Astrocyte of the cerebellum (primary cell): ENCODE measurements at regions not wholly inside any gene's neighbourhood (a gene's known extent, or its start where the extent isn't known, plus 50 kb on each side); places are given as distances from the start of the nearest gene placed in this dataset.

Experiments
- DNase-seq: peaks from one replicate; pipeline ENCODE4 v3.0.0-alpha.2; 2011; ENCODE audit warnings: low read depth
- H3K4me3 ChIP-seq: 2 replicates; pipeline ENCODE4 v1.5.1; 2011; ENCODE audit warnings: mild to moderate bottlenecking, low read depth, low read length, moderate library complexity
- in situ Hi-C: cut with HindIII; loops from 2 replicates; pipeline ENCODE4 v1.10.0; 2017; ENCODE audit warnings: low sequenced_read_pairs
- TF ChIP-seq, protein P1 (sequence below): IDR thresholded peaks from 2 replicates; pipeline ENCODE4 v1.5.1; 2012; ENCODE audit warnings: low read length, low read depth, moderate library complexity, mild to moderate bottlenecking; ENCODE audit errors: missing control alignments

DNA sequence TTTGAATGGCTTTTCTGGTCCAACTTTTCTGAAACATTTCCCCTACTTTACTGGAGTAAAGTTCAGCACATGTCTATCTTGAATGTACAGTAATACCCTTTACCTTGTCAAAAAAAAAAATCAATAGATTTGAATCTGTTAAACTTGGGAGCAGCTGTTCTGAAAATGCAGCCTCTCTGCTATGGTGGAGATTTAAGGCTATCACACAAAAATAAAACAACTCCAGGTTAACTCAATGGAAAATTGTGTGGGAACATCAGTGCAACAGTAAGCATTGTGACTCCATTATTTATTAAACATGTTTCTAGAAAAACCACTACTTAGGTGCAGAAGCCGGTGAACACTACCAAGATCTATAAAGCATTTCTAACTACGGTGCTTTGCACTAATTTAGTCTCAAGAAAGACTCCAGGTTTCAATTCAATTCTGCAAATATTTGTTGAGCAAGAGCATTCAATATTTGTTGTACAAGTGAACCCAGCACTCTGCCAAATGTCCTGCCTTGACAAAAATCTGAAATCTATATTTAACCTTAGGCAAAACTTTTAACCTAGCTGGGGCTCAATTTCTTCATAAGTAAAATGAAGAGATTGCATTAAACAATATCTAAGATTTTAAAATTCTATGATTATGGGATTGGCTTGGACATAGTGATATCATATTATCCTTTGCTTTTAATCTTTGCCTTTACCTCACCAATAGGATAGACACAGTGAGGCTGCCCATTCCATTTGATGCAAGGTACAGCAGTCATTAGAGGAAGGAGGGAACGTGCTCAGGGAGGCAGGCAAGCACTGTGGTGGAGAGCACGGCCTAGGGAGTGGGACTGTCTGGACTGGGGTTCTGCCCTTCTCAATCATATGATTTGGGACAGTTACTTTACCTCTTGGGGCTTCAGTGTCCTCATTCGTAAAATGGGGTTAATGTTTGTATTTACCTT is 155.2 kb downstream of the KITLG start:
- TF ChIP-seq, protein P1, sequence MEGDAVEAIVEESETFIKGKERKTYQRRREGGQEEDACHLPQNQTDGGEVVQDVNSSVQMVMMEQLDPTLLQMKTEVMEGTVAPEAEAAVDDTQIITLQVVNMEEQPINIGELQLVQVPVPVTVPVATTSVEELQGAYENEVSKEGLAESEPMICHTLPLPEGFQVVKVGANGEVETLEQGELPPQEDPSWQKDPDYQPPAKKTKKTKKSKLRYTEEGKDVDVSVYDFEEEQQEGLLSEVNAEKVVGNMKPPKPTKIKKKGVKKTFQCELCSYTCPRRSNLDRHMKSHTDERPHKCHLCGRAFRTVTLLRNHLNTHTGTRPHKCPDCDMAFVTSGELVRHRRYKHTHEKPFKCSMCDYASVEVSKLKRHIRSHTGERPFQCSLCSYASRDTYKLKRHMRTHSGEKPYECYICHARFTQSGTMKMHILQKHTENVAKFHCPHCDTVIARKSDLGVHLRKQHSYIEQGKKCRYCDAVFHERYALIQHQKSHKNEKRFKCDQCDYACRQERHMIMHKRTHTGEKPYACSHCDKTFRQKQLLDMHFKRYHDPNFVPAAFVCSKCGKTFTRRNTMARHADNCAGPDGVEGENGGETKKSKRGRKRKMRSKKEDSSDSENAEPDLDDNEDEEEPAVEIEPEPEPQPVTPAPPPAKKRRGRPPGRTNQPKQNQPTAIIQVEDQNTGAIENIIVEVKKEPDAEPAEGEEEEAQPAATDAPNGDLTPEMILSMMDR: no peak
- no peak overlapping the region for H3K4me3 ChIP-seq
- in situ Hi-C loops: no loop called here
- no peak for DNase-seq

DNA sequence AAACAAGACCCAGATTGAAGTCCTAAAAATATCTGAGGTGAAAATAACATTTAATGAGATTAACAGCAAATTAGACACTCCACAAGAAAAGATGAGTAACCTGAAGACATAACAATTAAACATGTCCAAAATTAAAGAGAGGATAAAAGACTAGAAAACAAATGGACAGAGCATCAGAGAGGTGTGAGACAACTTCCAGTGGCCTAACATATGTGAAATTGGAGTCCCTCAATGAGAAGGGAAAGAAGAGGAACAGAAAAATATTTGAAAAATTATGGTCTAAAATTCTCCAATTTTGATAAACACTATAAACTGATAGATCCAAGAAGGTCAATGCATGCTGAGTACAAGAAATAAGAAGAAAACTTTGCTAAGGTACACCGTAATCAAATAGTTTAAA is 151.9 kb downstream of the KITLG start:
- in situ Hi-C loops: no loop called here
- DNase-seq: no peak
- no peak overlapping the region for H3K4me3 ChIP-seq
- TF ChIP-seq, protein P1: no peak

DNA sequence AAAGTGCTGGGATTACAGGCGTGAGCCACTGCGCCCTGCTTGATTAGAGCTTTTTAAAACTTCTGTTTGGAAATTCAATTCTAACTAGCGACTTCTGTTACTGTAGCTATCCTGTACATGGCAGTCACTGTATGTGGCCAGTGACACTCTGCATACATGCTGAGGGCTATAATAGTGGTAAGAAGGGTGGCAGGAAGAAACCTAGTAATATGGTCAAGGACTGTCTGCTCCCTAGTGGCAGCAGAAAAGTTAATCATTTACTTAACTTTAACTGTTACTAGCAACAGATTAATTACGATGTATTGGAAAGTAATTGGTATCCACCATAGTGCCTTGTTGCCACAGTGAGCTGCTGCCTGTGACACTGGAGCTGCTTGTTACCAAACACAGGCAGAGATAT is 149.0 kb downstream of the KITLG start:
- no peak for DNase-seq

DNA sequence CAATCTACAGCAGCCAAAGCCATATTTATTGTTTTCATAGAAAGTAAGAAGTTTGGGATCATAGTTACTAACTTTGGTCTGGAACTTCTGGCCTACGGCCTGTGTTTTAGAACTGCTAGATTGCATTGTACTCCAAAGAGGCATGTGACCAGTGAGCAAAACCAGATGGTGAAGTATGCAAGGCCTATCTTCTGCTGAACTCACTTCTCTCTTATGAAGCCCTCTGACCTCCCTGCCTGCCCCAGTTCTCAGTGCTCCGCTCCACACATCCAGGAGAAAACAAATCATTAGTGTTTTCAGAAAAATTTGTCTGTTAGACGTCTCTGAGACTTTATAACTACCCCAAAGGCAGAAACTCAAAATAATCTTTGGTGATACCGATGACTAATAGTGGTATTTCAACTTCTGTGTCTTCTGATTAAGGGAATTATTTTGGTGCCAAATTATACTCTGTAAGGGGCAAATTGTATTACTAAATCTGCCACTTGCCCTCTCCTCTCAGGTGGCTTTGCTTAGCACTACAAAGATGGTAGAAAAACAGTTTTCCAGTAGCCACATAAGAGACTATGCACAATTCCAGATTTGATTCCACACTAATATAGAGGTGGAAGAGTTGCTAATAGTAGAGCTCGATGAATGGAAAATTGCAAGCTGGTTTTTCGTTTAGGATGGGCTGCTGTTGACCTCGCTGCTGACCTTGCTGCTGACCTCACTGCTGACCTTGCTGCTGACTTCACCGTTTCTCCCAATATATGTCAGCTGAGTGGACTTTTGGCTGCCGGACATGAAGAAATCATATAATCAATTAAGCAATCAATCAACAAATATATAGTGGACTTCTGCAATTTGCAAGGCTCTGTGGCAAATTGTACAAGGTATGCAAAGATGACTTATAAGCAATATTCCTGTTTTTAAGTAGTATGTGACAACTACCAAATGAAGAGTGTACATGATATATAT is 147.5 kb downstream of the KITLG start:
- no peak overlapping the region for H3K4me3 ChIP-seq
- TF ChIP-seq, protein P1: no peak
- no peak for DNase-seq
- in situ Hi-C loops: no loop called here

More for the DNA sequence above, 149.0 kb downstream of the KITLG start:
- TF ChIP-seq, protein P1: no peak
- H3K4me3 ChIP-seq: no peak overlapping the region
- in situ Hi-C loops: no loop called here

DNA sequence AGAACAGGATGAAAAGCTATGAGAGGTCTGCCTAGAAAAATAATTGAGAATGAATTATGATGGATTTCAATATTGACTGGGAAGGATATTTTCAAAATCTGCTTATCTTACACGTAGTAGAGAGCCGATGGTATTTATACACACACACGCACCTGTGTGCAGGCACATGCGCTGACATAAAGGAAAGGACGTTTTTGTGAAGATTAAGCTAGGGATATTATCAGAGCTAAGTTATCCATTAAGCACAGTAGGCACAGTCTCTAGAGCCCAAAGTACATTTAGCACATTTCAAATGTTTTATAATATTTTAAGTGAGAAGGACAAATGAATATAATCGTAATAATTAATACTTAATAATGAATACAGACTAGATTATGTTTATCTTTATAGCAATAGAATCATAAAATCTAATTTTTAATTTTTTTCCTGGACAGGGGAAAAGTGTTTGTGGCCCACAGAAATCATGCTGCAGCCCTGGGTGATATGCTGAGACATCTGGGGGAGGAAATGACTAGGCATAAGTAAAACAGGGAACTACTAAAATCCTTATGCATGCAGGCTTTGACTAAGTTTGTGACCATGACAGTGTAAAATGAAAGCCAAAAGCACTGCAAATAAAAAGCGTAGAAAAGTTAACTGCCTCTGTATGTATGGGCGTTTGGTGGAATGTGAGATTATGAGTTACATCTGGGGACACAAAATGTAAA is 146.1 kb downstream of the KITLG start:
- H3K4me3 ChIP-seq: no peak overlapping the region
- DNase-seq: no peak
- in situ Hi-C loops: no loop called here
- TF ChIP-seq, protein P1: no peak
